Neuronal stem cell (in vitro differentiated cells): ENCODE measurements at regions not wholly inside any gene's neighbourhood (a gene's known extent, or its start where the extent isn't known, plus 50 kb on each side); places are given as distances from the start of the nearest gene placed in this dataset.

ENCODE experiments used
- DNase-seq: peaks from one replicate; pipeline ENCODE4 v3.0.0-alpha.2; 2013; ENCODE audit warnings: low spot score
- H2AFZ ChIP-seq: one replicate; pipeline ENCODE4 v1.6.1; 2013; ENCODE audit warnings: mild to moderate bottlenecking, low read length, inconsistent platforms
- H2AK5ac ChIP-seq: 2 replicates; pipeline ENCODE4 v1.6.1; 2013; ENCODE audit warnings: low read depth, mild to moderate bottlenecking, inconsistent platforms, low read length, moderate library complexity, mixed read lengths
- H2BK120ac ChIP-seq: 2 replicates; pipeline ENCODE4 v1.6.1; 2013; ENCODE audit warnings: low read depth, mild to moderate bottlenecking, inconsistent platforms, low read length, moderate library complexity, mixed read lengths
- H2BK12ac ChIP-seq: one replicate; pipeline ENCODE4 v1.6.1; 2013; ENCODE audit warnings: low read length, inconsistent platforms
- H2BK15ac ChIP-seq: 2 replicates; pipeline ENCODE4 v1.6.1; 2013; ENCODE audit warnings: mild to moderate bottlenecking, low read length, inconsistent platforms, mixed read lengths
- H2BK5ac ChIP-seq: one replicate; pipeline ENCODE4 v1.6.1; 2013; ENCODE audit warnings: inconsistent platforms, mild to moderate bottlenecking, low read length, moderate library complexity
- H3K14ac ChIP-seq: one replicate; pipeline ENCODE4 v1.6.1; 2013; ENCODE audit warnings: low read length, inconsistent platforms
- H3K18ac ChIP-seq: 2 replicates; pipeline ENCODE4 v1.6.1; 2013; ENCODE audit warnings: low read length, inconsistent platforms
- H3K23ac ChIP-seq: 2 replicates; pipeline ENCODE4 v1.6.1; 2013; ENCODE audit warnings: low read depth, mild to moderate bottlenecking, mixed read lengths, low read length, inconsistent platforms; ENCODE audit not compliant: poor library complexity
- H3K27ac ChIP-seq: replicated peaks from 3 replicates; pipeline ENCODE4 v1.5.1; 2013; ENCODE audit warnings: low read length, inconsistent platforms
- H3K27me3 ChIP-seq, 3 experiments: 2 replicates each; pipeline ENCODE4 v1.6.1; 2013; ENCODE audit warnings: low read length in 3 of 3, mild to moderate bottlenecking in 2 of 3, inconsistent platforms in 1 of 3, low read depth in 1 of 3, mixed read lengths in 1 of 3, moderate library complexity in 1 of 3; ENCODE audit not compliant: control insufficient read depth in 3 of 3, insufficient read depth in 3 of 3
- H3K36me3 ChIP-seq, 2 donors: replicated peaks in 1 of 2; 2 replicates each; pipeline ENCODE4 v1.6.1; 2013; ENCODE audit warnings: low read length in 2 of 2; ENCODE audit not compliant: control insufficient read depth in 2 of 2, insufficient read depth in 2 of 2
- H3K4ac ChIP-seq: 2 replicates; pipeline ENCODE4 v1.6.1; 2013; ENCODE audit warnings: inconsistent platforms, mild to moderate bottlenecking, low read length, moderate library complexity
- H3K4me1 ChIP-seq, 2 donors: 1 replicate in 1 of 2; 2 replicates in 1 of 2; pipeline ENCODE4 v1.6.1; 2013; ENCODE audit warnings: low read length in 2 of 2, low read depth in 1 of 2; ENCODE audit not compliant: control insufficient read depth in 2 of 2, insufficient read depth in 1 of 2
- H3K4me2 ChIP-seq: one replicate; pipeline ENCODE4 v1.6.1; 2013; ENCODE audit warnings: mild to moderate bottlenecking, low read length, inconsistent platforms; ENCODE audit not compliant: insufficient read depth, poor library complexity, severe bottlenecking
- H3K4me3 ChIP-seq, 2 donors: 2 replicates each; pipeline ENCODE4 v1.5.1; 2013; ENCODE audit warnings: low read length in 2 of 2, mild to moderate bottlenecking in 2 of 2, inconsistent platforms in 1 of 2, moderate library complexity in 1 of 2
- H3K79me1 ChIP-seq: one replicate; pipeline ENCODE4 v1.6.1; 2013; ENCODE audit warnings: low read depth, mild to moderate bottlenecking, inconsistent platforms, low read length, moderate library complexity
- H3K9ac ChIP-seq: one replicate; pipeline ENCODE4 v1.6.1; 2013; ENCODE audit warnings: mild to moderate bottlenecking, low read depth, low read length, inconsistent platforms; ENCODE audit not compliant: poor library complexity
- H3K9me3 ChIP-seq, 2 donors: replicated peaks in 1 of 2; 2 replicates each; pipeline versions ENCODE3 to v1.6.1; 2013; ENCODE audit warnings: low read length in 2 of 2, mild to moderate bottlenecking in 2 of 2, inconsistent platforms in 1 of 2, low read depth in 1 of 2, mixed read lengths in 1 of 2, moderate library complexity in 1 of 2; ENCODE audit not compliant: control insufficient read depth in 2 of 2, insufficient read depth in 1 of 2
- H4K8ac ChIP-seq: one replicate; pipeline ENCODE4 v1.6.1; 2013; ENCODE audit warnings: low read depth, mild to moderate bottlenecking, inconsistent platforms, low read length, moderate library complexity
- H4K91ac ChIP-seq: one replicate; pipeline ENCODE4 v1.6.1; 2013; ENCODE audit warnings: low read length, low read depth, mild to moderate bottlenecking, inconsistent platforms; ENCODE audit not compliant: poor library complexity
- WGBS, 2 donors: extraction: QIAGEN DNeasy Blood & Tissue Kit; methylation state at CpG; one replicate each; pipeline ENCODE4 v1.1.7; 2013; ENCODE audit warnings: missing lambda C conversion rate in 2 of 2, mixed read lengths in 1 of 2; ENCODE audit not compliant: insufficient read length in 2 of 2, insufficient replicate concordance in 1 of 2; ENCODE audit errors: extremely low coverage in 2 of 2; 5-methylcytosine and 5-hydroxymethylcytosine counted together

DNA sequence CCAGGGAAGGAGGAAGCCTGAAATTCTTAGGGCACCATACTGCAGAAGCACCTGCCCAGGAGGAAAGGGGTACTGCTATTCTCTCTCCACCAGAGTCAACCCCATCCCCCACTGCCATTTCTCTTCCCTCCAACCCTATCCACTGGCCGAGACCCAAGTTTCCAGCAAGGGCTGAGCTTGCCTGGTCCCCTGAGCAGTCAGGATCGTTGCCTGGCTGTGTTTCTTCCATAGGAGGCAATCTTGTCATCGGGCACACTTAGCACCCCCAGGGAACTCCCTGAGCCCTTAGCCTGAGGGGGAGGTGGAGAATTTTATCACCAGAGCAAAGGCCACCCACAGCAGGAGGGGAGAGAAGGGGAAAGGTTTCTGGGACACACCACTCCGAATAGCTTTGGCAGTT lies 115.8 kb upstream of the NECTIN1 start:
- no peak overlapping the region for H3K27ac ChIP-seq
- no peaks in the 10 kb centered on the region for H3K79me1 ChIP-seq
- H3K9ac ChIP-seq = no peak overlapping the region
- H3K23ac ChIP-seq = no peak overlapping the region
- H2BK15ac ChIP-seq = peak overlapping the region; percentile 60
- no peak overlapping the region for H2BK5ac ChIP-seq
- no peak for DNase-seq
- H3K4me3 ChIP-seq = no peak overlapping the region
- no peak overlapping the region for H3K4me2 ChIP-seq
- H3K18ac ChIP-seq = no peak overlapping the region
- peak overlapping the region; percentile 49 for H2AK5ac ChIP-seq
- no peak overlapping the region for H3K4ac ChIP-seq
- peaks cover 0 to 10% of the 10 kb centered on the region in 2 donors for H3K4me1 ChIP-seq
- H3K27me3 ChIP-seq = no peaks in the 10 kb centered on the region
- no peak overlapping the region for H2BK12ac ChIP-seq
- no peak overlapping the region for H2AFZ ChIP-seq
- no peak overlapping the region for H4K91ac ChIP-seq
- H3K9me3 ChIP-seq = peaks cover 0 to 4% of the 10 kb centered on the region in 2 donors
- no CpG with 5 or more reads among the region's 4 CpGs for WGBS, 2 donors
- no peaks in the 10 kb centered on the region for H3K36me3 ChIP-seq
- H2BK120ac ChIP-seq = no peak overlapping the region
- no peak overlapping the region for H3K14ac ChIP-seq
- no peak overlapping the region for H4K8ac ChIP-seq

DNA sequence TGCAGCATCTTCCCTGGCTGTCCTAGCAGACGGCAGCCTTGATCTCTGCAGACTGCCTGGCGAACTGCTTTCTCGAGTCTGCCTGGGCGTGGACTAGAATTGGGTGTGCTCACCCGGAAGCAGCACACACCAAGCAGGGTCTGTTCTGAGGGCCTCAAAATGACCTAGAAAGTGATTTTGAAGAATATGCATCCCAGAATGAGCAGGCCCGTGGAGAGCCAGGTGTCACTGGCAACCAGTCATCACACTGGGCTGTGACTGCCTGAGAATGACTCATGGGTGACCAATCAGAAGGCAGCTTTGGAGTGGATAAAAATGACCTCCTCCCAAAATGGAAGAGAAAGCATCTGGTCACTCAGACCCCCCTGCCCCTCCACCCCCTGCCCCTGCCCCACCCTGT lies 114.9 kb upstream of the NECTIN1 start:
- Histone ChIP-seq H2BK15ac (no peak overlapping the region), H3K4me3 (no peak overlapping the region), H2BK5ac (no peak overlapping the region), H3K9ac (no peak overlapping the region), H3K36me3 (no peaks in the 10 kb centered on the region), H3K18ac (no peak overlapping the region), H3K27ac (no peak overlapping the region), H3K4ac (no peak overlapping the region), H3K4me1 (peaks cover 0 to 10% of the 10 kb centered on the region in 2 donors), H3K4me2 (no peak overlapping the region), H2AFZ (no peak overlapping the region), H3K9me3 (peaks cover 0 to 4% of the 10 kb centered on the region in 2 donors), H3K14ac (no peak overlapping the region), H3K23ac (no peak overlapping the region), H4K91ac (no peak overlapping the region), H2AK5ac (no peak overlapping the region), H4K8ac (no peak overlapping the region), H2BK12ac (no peak overlapping the region), H2BK120ac (no peak overlapping the region), H3K79me1 (no peaks in the 10 kb centered on the region), H3K27me3 (no peaks in the 10 kb centered on the region)
- no CpG with 5 or more reads among the region's 6 CpGs for WGBS, 2 donors
- no peak for DNase-seq

DNA sequence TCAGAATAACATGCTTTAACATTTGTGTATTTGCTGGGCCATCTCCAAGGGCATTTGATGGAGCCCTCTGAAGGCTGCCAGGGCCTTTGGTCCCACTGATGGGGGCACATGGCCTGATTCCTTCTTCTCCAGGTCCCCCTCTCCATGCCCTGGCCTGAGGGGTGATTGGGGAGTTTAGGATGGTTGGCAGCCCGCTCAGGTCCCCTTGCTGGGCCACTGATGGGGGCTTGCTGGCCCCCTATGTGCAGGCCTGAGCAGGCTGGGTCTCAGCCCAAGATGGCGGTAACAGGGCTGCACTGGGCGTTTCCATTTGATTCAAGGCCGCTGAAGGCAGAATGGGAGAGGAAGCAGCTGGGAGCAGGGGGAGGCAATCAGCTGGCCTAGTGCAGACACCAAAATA lies 113.7 kb upstream of the NECTIN1 start:
- no peak overlapping the region for H2BK12ac ChIP-seq
- H3K79me1 ChIP-seq = no peaks in the 10 kb centered on the region
- peak overlapping the region; percentile 3 for H3K18ac ChIP-seq
- no peak overlapping the region for H2BK15ac ChIP-seq
- H2BK120ac ChIP-seq = no peak overlapping the region
- H3K9me3 ChIP-seq = peaks cover 0 to 4% of the 10 kb centered on the region in 2 donors
- H2AFZ ChIP-seq = no peak overlapping the region
- H3K4me2 ChIP-seq = no peak overlapping the region
- no peak overlapping the region for H3K4me3 ChIP-seq
- H3K9ac ChIP-seq = no peak overlapping the region
- no peak overlapping the region for H2BK5ac ChIP-seq
- no peak overlapping the region for H3K4ac ChIP-seq
- H4K91ac ChIP-seq = no peak overlapping the region
- no peaks in the 10 kb centered on the region for H3K27me3 ChIP-seq
- H2AK5ac ChIP-seq = no peak overlapping the region
- WGBS, 2 donors = no CpG with 5 or more reads among the region's 4 CpGs
- H3K14ac ChIP-seq = no peak overlapping the region
- H3K27ac ChIP-seq = no peak overlapping the region
- no peak overlapping the region for H3K23ac ChIP-seq
- DNase-seq = no peak
- no peak overlapping the region for H4K8ac ChIP-seq
- peaks cover 0 to 9% of the 10 kb centered on the region in 2 donors for H3K4me1 ChIP-seq
- H3K36me3 ChIP-seq = no peaks in the 10 kb centered on the region

DNA sequence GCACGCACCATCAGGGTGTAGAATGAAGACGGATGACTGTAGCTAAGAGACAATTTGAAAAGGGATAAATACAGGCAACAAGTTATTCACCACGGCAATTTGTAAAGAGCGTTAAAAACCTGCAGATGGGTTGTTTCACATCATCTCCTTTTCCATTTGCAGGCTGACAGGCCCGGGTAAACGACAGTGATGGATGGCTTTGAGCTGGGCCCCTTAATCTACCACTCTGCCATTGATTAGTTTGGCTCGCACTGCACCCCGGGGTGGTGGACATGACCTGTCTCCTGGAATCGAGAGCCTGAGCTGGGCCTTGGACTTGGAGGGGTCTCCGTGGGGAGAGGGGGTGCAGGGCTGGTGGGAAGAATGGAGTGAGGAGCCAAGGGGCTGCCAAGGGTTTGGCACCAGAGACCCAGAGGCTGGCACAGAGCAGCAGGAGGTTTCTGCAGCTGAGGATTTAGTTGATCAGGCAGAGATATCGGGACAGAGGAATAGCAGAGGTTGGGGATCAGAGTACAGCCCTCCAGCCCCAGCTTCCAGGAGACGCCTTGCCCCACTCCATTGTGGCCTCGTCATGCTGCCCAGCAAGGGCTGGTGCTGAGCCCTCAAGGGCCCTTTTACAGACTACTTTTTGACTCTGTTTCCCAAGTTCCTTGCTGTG lies 110.6 kb upstream of the NECTIN1 start:
- WGBS, 2 donors = no CpG with 5 or more reads among the region's 13 CpGs
- H3K36me3 ChIP-seq = no peaks in the 10 kb centered on the region
- H2BK120ac ChIP-seq = no peak overlapping the region
- no peak overlapping the region for H3K4ac ChIP-seq
- no peaks in the 10 kb centered on the region for H3K27me3 ChIP-seq
- H3K9ac ChIP-seq = no peak overlapping the region
- no peak overlapping the region for H4K91ac ChIP-seq
- no peak overlapping the region for H4K8ac ChIP-seq
- H3K4me1 ChIP-seq = peaks cover 0 to 3% of the 10 kb centered on the region in 2 donors
- no peak overlapping the region for H3K4me3 ChIP-seq
- no peaks in the 10 kb centered on the region for H3K9me3 ChIP-seq
- no peak overlapping the region for H3K23ac ChIP-seq
- no peak overlapping the region for H3K4me2 ChIP-seq
- peak overlapping the region; percentile 50 for H2BK15ac ChIP-seq
- H2BK12ac ChIP-seq = no peak overlapping the region
- H2AFZ ChIP-seq = no peak overlapping the region
- no peak overlapping the region for H2BK5ac ChIP-seq
- H3K14ac ChIP-seq = no peak overlapping the region
- no peak overlapping the region for H3K18ac ChIP-seq
- H2AK5ac ChIP-seq = peak overlapping the region; percentile 7
- no peak for DNase-seq
- no peaks in the 10 kb centered on the region for H3K79me1 ChIP-seq
- H3K27ac ChIP-seq = no peak overlapping the region
